Fibroblast of lung (primary cell): ENCODE measurements at regions not wholly inside any gene's neighbourhood (a gene's known extent, or its start where the extent isn't known, plus 50 kb on each side); places are given as distances from the start of the nearest gene placed in this dataset.

Experiments
- DNase-seq, 2 donors: peaks; one replicate each; pipeline versions ENCODE4 v3.0.0 to v3.0.0-alpha.2; 2010; ENCODE audit warnings: low read depth in 2 of 2
- H2AFZ ChIP-seq: 2 replicates; pipeline ENCODE4 v1.5.1; 2012; ENCODE audit warnings: low read length, control low read depth, inconsistent platforms
- H3K27ac ChIP-seq: 2 replicates; pipeline ENCODE4 v1.5.1; 2011; ENCODE audit warnings: low read length, control low read depth; ENCODE audit not compliant: insufficient read depth
- H3K27me3 ChIP-seq: 2 replicates; pipeline ENCODE4 v1.5.1; 2011; ENCODE audit warnings: mild to moderate bottlenecking, low read length; ENCODE audit not compliant: control insufficient read depth, insufficient read depth
- H3K36me3 ChIP-seq: 2 replicates; pipeline ENCODE4 v1.5.1; 2011; ENCODE audit warnings: low read length; ENCODE audit not compliant: control insufficient read depth, insufficient read depth
- H3K4me1 ChIP-seq: 2 replicates; pipeline ENCODE4 v1.5.1; 2011; ENCODE audit warnings: low read length; ENCODE audit not compliant: control insufficient read depth, insufficient read depth; ENCODE audit errors: extremely low read depth
- H3K4me2 ChIP-seq: 2 replicates; pipeline ENCODE4 v1.5.1; 2011; ENCODE audit warnings: low read length, control low read depth; ENCODE audit not compliant: insufficient read depth; ENCODE audit errors: extremely low read depth
- H3K4me3 ChIP-seq, 4 experiments: fragments of 200-600 bp in 1 of 4; sonication (generic) in 1 of 4; replicated peaks in 1 of 4; 2 replicates each; pipeline ENCODE4 v1.5.1; 2011 to 2016; ENCODE audit warnings: low read length in 4 of 4, low read depth in 3 of 4, mild to moderate bottlenecking in 3 of 4, control low read depth in 2 of 4, inconsistent platforms in 1 of 4, mixed read lengths in 1 of 4; ENCODE audit not compliant: insufficient read depth in 1 of 4; ENCODE audit errors: control extremely low read depth in 1 of 4
- H3K79me2 ChIP-seq: 2 replicates; pipeline ENCODE4 v1.5.1; 2012; ENCODE audit warnings: mild to moderate bottlenecking, low read length, inconsistent platforms; ENCODE audit not compliant: control insufficient read depth, insufficient read depth
- H3K9ac ChIP-seq: 2 replicates; pipeline ENCODE4 v1.5.1; 2011; ENCODE audit warnings: mild to moderate bottlenecking, low read length, control low read depth; ENCODE audit not compliant: insufficient read depth
- H3K9me3 ChIP-seq: 2 replicates; pipeline ENCODE4 v1.5.1; 2012; ENCODE audit warnings: low read depth, low read length; ENCODE audit not compliant: control insufficient read depth, insufficient read depth
- H4K20me1 ChIP-seq: 2 replicates; pipeline ENCODE4 v1.5.1; 2011; ENCODE audit warnings: low read length; ENCODE audit not compliant: control insufficient read depth, insufficient read depth; ENCODE audit errors: extremely low read depth
- CTCF ChIP-seq, 2 donors: IDR thresholded peaks in 1 of 2; conservative IDR thresholded peaks in 1 of 2; 1 replicate in 1 of 2; 2 replicates in 1 of 2; pipeline ENCODE4 v1.5.1; 2011 to 2012; ENCODE audit warnings: low read length in 2 of 2, control low read depth in 1 of 2, inconsistent platforms in 1 of 2, low read depth in 1 of 2, mild to moderate bottlenecking in 1 of 2
- EZH2 ChIP-seq: IDR thresholded peaks from 2 replicates; pipeline ENCODE4 v1.5.1; 2012; ENCODE audit warnings: low read length, control low read depth, mild to moderate bottlenecking; ENCODE audit errors: missing control alignments

GRCh38 chr1:75668813-75669212 is 55.7 kb upstream of the ACADM start:
- Histone ChIP-seq H3K4me2 (no peak overlapping the region), H3K4me1 (peaks cover 2% of the 10 kb centered on the region)

GRCh38 chr1:75671708-75672107 is 52.8 kb upstream of the ACADM start:
- no peaks in the 10 kb centered on the region for H3K79me2 ChIP-seq
- H3K36me3 ChIP-seq = no peaks in the 10 kb centered on the region
- H3K9ac ChIP-seq = no peak overlapping the region
- TF ChIP-seq EZH2 = no peak
- TF ChIP-seq CTCF (conservative IDR thresholded peaks at IDR 0.05 in 1 of 2, IDR thresholded peaks at IDR 0.05 in 1 of 2; ENCODE audit: low read depth in 1 of 2, low read length in 2 of 2) = no peak
- no peaks in the 10 kb centered on the region for H3K27me3 ChIP-seq
- peaks cover 2% of the 10 kb centered on the region for H3K4me1 ChIP-seq
- no peaks in the 10 kb centered on the region for H3K9me3 ChIP-seq
- no peak overlapping the region for H2AFZ ChIP-seq
- no peak overlapping the region for H3K27ac ChIP-seq
- no peak for DNase-seq
- H4K20me1 ChIP-seq = no peaks in the 10 kb centered on the region
- no peak overlapping the region for H3K4me2 ChIP-seq
- H3K4me3 ChIP-seq = no peak overlapping the region

More at GRCh38 chr1:75668813-75669212, 55.7 kb upstream of the ACADM start:
- TF ChIP-seq EZH2 (no peak), CTCF (conservative IDR thresholded peaks at IDR 0.05 in 1 of 2, IDR thresholded peaks at IDR 0.05 in 1 of 2; ENCODE audit: low read depth in 1 of 2, low read length in 2 of 2) (no peak)
- Histone ChIP-seq H3K9me3 (no peaks in the 10 kb centered on the region), H2AFZ (no peak overlapping the region), H3K4me3 (no peak overlapping the region), H3K79me2 (no peaks in the 10 kb centered on the region), H3K27ac (no peak overlapping the region), H3K27me3 (no peaks in the 10 kb centered on the region), H3K36me3 (no peaks in the 10 kb centered on the region), H3K9ac (no peak overlapping the region), H4K20me1 (no peaks in the 10 kb centered on the region)
- no peak for DNase-seq

- no peak for DNase-seq
- Histone ChIP-seq H2AFZ (no peak overlapping the region), H3K27ac (no peak overlapping the region), H3K36me3 (no peaks in the 10 kb centered on the region), H3K27me3 (no peaks in the 10 kb centered on the region), H3K4me1 (peaks cover 2% of the 10 kb centered on the region), H3K4me2 (no peak overlapping the region), H3K79me2 (no peaks in the 10 kb centered on the region), H3K9me3 (no peaks in the 10 kb centered on the region), H3K4me3 (no peak overlapping the region), H3K9ac (no peak overlapping the region), H4K20me1 (no peaks in the 10 kb centered on the region)
- TF ChIP-seq EZH2 (no peak), CTCF (conservative IDR thresholded peaks at IDR 0.05 in 1 of 2, IDR thresholded peaks at IDR 0.05 in 1 of 2; ENCODE audit: low read depth in 1 of 2, low read length in 2 of 2) (no peak)
Measured at GRCh38 chr1:75672108-75672507, 52.4 kb upstream of the ACADM start.
